Activated naive CD8-positive, alpha-beta T cell treated with anti-CD3 and anti-CD28 coated beads, Interleukin-2, amount 50 U/mL, for 24 hours (primary cell): ENCODE measurements at regions not wholly inside any gene's neighbourhood (a gene's known extent, or its start where the extent isn't known, plus 50 kb on each side); places are given as distances from the start of the nearest gene placed in this dataset.
"Not testable (repeated sequence)": the region's sequence is repeated elsewhere in the genome, so short reads cannot be mapped to it uniquely, and the experiment has no call there.

ENCODE experiments used
- ATAC-seq: fragments of 150-1000 bp; cut with Tn5 transposase; one replicate; pipeline ENCODE4 v1.10.0; 2021
- DNase-seq: peaks from one replicate; pipeline ENCODE4 v3.0.0; 2021
- H3K27ac Mint-ChIP-seq: one replicate; pipeline ENCODE4 v1.8.0; 2021; ENCODE audit warnings: mild to moderate bottlenecking, mixed read lengths
- H3K27me3 Mint-ChIP-seq: one replicate; pipeline ENCODE4 v1.8.0; 2021; ENCODE audit warnings: mixed read lengths
- H3K36me3 Mint-ChIP-seq: one replicate; pipeline ENCODE4 v1.8.0; 2021; ENCODE audit warnings: low read depth, mixed read lengths
- H3K4me1 Mint-ChIP-seq: one replicate; pipeline ENCODE4 v1.8.0; 2021; ENCODE audit warnings: mixed read lengths
- H3K4me3 Mint-ChIP-seq: one replicate; pipeline ENCODE4 v1.8.0; 2021; ENCODE audit warnings: mild to moderate bottlenecking, moderate library complexity, mixed read lengths
- H3K9me3 Mint-ChIP-seq: one replicate; pipeline ENCODE4 v1.8.0; 2021; ENCODE audit warnings: mixed read lengths

DNA sequence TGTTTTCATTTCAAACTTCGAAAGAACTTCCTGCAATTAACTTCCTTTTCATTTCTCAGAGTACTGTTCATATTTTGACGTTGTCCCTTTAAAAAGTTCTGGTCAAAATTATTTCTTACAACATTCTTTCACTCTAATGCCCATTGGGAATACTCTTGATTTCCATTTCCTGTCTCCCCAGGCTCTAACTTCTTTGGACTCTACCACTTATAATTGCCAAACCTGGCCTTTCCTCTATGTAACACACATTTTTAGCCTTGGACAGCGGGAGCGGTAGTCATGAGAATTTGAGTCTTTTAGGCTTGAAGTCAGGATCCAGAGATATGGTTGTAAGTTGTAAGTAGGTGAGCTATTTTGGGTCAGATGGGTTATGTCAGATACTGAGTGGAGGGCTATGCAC, 163.5 kb upstream of the SPRY2 start:
- Mint-ChIP-seq H3K9me3 (peaks cover 11% of the 10 kb centered on the region), H3K27me3 (no peaks in the 10 kb centered on the region), H3K4me1 (no peaks in the 10 kb centered on the region), H3K27ac (no peak overlapping the region), H3K36me3 (no peaks in the 10 kb centered on the region), H3K4me3 (no peak overlapping the region)
- DNase-seq (no peak), ATAC-seq (no peak)

DNA sequence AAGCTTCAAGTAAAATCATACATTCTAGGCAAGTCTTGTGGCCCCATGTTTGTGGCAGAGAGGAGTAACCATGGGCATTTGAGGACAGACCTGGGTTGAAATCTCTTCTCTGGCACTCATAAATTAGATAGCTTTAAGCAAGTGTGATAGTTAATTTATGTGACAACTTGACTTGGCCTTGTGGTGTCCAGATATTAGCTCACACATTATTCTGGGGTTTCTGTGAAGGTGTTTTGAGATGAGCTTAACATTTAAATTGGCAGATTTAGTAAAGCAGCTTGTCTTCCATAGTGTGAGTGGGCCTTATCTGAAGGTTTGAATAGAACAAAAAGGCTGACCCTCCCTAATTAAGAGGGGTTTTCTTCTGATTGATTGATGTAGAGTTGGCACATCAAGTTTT, 161.4 kb upstream of the SPRY2 start:
- ATAC-seq (no peak), DNase-seq (no peak)
- no peak overlapping the region for H3K4me3 Mint-ChIP-seq
- H3K4me1 Mint-ChIP-seq, result no peaks in the 10 kb centered on the region
- peaks cover 11% of the 10 kb centered on the region for H3K9me3 Mint-ChIP-seq
- no peaks in the 10 kb centered on the region for H3K36me3 Mint-ChIP-seq
- H3K27me3 Mint-ChIP-seq, result no peaks in the 10 kb centered on the region
- no peak overlapping the region for H3K27ac Mint-ChIP-seq

DNA sequence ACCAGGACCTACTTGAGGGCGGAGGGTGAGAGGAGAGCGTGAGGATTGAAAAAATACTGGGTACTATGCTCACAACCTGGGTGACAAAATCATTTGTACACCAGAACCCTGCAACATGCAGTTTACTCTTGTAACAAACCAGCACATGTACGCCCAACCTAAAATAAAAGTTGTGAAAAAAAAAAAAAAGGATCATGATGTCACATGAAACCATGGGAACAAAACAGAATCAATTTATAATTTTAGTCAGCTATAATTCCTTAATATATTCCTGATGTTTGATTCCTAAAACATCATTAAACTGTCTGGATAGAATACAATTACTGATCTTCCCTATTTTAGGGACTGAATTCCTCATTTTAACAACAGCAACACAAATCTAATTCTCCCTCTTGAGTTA, 160.6 kb upstream of the SPRY2 start:
- Mint-ChIP-seq H3K4me1 (no peaks in the 10 kb centered on the region), H3K27ac (no peak overlapping the region)

DNA sequence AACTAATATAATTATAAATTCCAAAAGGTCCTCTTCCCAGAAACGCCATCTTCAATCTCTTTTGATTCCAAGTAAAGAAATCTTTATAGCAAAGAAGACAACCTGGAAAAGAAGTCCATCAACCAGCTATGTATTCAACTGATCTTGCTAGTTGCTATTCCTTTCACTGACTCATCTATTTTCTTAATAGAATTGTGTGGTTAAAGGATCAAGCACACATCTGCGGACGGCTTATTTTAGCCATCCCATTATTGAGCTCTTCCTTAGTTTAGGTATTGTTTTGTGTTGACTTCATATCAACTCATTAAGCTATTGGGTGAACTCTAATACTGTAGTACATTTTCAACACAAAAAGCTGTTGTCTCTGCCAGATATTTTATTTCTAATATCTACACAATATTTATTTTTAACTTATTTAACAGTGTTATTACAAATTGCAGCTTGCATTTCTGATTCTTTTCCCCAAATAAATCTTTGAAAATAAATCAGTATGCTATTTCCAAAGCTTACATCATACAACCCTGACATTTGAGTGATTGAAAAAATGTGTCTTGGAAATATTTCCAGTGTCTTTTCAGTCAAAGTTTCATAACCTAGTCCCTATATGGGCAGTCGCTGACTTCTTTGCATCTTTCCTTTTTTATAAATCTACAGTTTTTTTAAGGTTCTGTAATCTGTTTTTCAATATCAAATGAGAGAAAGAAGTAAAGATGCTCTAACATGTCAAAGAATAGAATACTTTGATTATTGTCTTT, 158.8 kb upstream of the SPRY2 start:
- no peaks in the 10 kb centered on the region for H3K36me3 Mint-ChIP-seq
- ATAC-seq (no peak), DNase-seq (no peak)
- H3K4me3 Mint-ChIP-seq, result no peak overlapping the region
- H3K27me3 Mint-ChIP-seq, result no peaks in the 10 kb centered on the region
- H3K27ac Mint-ChIP-seq, result no peak overlapping the region
- peaks cover 4% of the 10 kb centered on the region for H3K9me3 Mint-ChIP-seq
- H3K4me1 Mint-ChIP-seq, result no peaks in the 10 kb centered on the region

More for the DNA sequence above, 160.6 kb upstream of the SPRY2 start:
- H3K27me3 Mint-ChIP-seq, result no peaks in the 10 kb centered on the region
- H3K4me3 Mint-ChIP-seq, result no peak overlapping the region
- H3K36me3 Mint-ChIP-seq, result no peaks in the 10 kb centered on the region
- ATAC-seq (no peak), DNase-seq (no peak)
- H3K9me3 Mint-ChIP-seq, result peaks cover 11% of the 10 kb centered on the region

DNA sequence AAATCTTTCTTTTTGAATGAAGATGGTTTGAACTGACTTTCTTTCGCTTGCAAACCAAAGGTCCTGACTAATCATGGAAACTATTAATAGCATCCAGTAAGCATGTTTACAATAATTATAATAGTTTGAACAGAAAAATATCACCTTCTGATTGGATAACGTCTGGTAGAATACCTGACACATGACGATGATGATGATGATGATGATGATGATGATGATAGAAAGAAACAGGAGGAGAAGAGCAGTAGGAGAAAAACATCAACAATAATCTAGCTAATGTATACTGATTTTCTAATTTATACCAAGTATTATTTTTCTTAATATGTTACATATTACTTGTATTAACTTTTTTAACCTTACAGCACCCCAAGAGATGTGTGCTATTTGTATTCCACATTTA, 157.5 kb upstream of the SPRY2 start:
- Mint-ChIP-seq H3K4me1 (no peaks in the 10 kb centered on the region), H3K36me3 (no peaks in the 10 kb centered on the region), H3K9me3 (no peaks in the 10 kb centered on the region), H3K27ac (no peak overlapping the region), H3K4me3 (no peak overlapping the region), H3K27me3 (no peaks in the 10 kb centered on the region)
- ATAC-seq, result no peak
- no peak for DNase-seq

DNA sequence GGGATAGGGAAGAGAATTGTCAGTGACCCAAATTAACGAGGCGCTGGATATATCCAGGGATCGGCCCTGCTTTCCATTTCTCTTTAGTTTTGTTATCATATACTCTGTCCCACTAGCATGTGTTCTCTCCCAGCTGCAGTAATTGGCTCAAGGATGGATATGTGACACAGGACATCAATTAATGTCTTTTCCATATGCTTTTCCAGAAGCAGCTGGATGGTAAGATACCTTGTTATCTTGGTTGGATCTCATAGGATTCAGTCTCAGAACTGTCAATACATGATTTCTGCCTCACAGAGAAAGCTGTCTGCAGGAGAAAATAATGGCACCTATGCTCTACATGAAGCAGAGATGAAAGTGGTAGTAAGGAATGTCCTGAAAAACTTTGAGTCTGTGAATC, 157.1 kb upstream of the SPRY2 start:
- Mint-ChIP-seq H3K4me1 (no peaks in the 10 kb centered on the region), H3K27ac (no peak overlapping the region), H3K36me3 (no peaks in the 10 kb centered on the region), H3K27me3 (no peaks in the 10 kb centered on the region), H3K4me3 (no peak overlapping the region), H3K9me3 (no peaks in the 10 kb centered on the region)
- ATAC-seq, result no peak
- DNase-seq, result no peak

- H3K36me3 Mint-ChIP-seq, result no peaks in the 10 kb centered on the region
- no peaks in the 10 kb centered on the region for H3K9me3 Mint-ChIP-seq
- H3K4me1 Mint-ChIP-seq, result no peaks in the 10 kb centered on the region
- ATAC-seq (no peak), DNase-seq (no peak)
- no peak overlapping the region for H3K4me3 Mint-ChIP-seq
- H3K27me3 Mint-ChIP-seq, result no peaks in the 10 kb centered on the region
- H3K27ac Mint-ChIP-seq, result no peak overlapping the region
Observed at GRCh38 chr13:80497439-80497838, 156.5 kb upstream of the SPRY2 start.

DNA sequence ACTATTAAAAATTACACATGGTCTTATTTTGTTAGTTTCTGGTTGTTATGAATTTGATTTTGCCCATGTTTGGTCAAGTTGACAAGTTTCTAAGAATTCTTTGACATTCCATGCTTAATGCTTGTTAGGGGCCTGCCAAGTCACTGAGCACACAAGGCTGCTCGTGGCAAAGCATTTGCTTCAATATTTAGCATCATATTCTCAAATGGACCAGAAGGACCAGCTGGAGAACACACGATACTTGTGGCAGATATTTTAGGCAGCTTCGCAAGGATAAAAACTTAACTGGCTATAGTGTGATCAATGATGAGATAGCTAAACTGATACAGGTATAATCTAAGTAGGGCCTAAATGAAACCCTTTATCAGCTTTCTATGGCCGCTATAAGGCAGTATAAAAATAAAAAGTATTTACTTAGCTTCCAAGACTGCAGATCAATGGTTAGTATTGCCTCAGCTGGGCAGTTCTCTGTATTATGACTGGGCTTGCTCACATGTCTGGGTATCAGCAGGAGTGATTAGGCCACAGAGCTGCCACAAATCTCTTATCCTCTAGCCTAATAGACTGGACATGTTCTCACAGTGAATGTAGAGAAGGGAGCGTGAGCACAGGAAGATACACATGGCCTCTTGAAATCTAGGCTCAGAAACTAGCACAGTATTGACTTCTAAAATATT, 155.9 kb upstream of the SPRY2 start:
- H3K27me3 Mint-ChIP-seq, result no peaks in the 10 kb centered on the region
- H3K36me3 Mint-ChIP-seq, result no peaks in the 10 kb centered on the region
- H3K4me3 Mint-ChIP-seq, result no peak overlapping the region
- H3K9me3 Mint-ChIP-seq, result no peaks in the 10 kb centered on the region
- DNase-seq (no peak), ATAC-seq (no peak)
- H3K27ac Mint-ChIP-seq, result no peak overlapping the region
- no peaks in the 10 kb centered on the region for H3K4me1 Mint-ChIP-seq

GRCh38 chr13:80490491-80490943, 149.6 kb upstream of the SPRY2 start:
- not testable (repeated sequence) for H3K27me3 Mint-ChIP-seq, ATAC-seq, DNase-seq, H3K36me3 Mint-ChIP-seq, H3K27ac Mint-ChIP-seq, H3K4me1 Mint-ChIP-seq, H3K9me3 Mint-ChIP-seq, H3K4me3 Mint-ChIP-seq

- ATAC-seq (no peak), DNase-seq (no peak)
- H3K27ac Mint-ChIP-seq, result no peak overlapping the region
- no peaks in the 10 kb centered on the region for H3K27me3 Mint-ChIP-seq
- no peaks in the 10 kb centered on the region for H3K9me3 Mint-ChIP-seq
- no peak overlapping the region for H3K4me3 Mint-ChIP-seq
- no peaks in the 10 kb centered on the region for H3K4me1 Mint-ChIP-seq
- H3K36me3 Mint-ChIP-seq, result no peaks in the 10 kb centered on the region
Observed at GRCh38 chr13:80486402-80486801, 145.5 kb upstream of the SPRY2 start.

GRCh38 chr13:80483157-80483556, 142.2 kb upstream of the SPRY2 start:
- ATAC-seq (no peak), DNase-seq (no peak)
- H3K36me3 Mint-ChIP-seq, result no peaks in the 10 kb centered on the region
- no peaks in the 10 kb centered on the region for H3K27me3 Mint-ChIP-seq
- no peak overlapping the region for H3K4me3 Mint-ChIP-seq
- H3K9me3 Mint-ChIP-seq, result no peaks in the 10 kb centered on the region
- H3K4me1 Mint-ChIP-seq, result no peaks in the 10 kb centered on the region
- no peak overlapping the region for H3K27ac Mint-ChIP-seq

DNA sequence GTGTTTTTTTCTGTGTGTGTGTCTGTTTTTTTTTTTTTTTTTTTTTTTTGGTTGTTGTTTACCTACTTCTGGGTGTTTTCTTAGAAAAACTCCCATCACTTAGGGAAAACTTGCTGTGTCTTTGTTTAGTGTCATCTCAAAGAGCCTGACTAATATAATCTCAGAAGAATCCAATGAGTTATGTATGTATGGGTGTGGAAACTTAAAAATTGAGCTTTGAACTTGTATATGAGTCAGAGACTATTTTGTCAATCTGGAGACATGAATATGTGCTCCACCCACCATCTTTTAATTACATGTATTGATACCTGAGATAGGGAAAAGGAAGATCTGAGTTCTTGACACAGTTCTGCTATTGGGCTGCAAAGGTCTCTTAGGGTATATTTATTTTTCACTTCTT, 140.7 kb upstream of the SPRY2 start:
- H3K27me3 Mint-ChIP-seq, result no peaks in the 10 kb centered on the region
- no peak overlapping the region for H3K27ac Mint-ChIP-seq
- DNase-seq (no peak), ATAC-seq (no peak)
- peaks cover 1% of the 10 kb centered on the region for H3K4me1 Mint-ChIP-seq
- H3K4me3 Mint-ChIP-seq, result no peak overlapping the region
- no peaks in the 10 kb centered on the region for H3K9me3 Mint-ChIP-seq
- no peaks in the 10 kb centered on the region for H3K36me3 Mint-ChIP-seq

GRCh38 chr13:80477661-80478443, 136.9 kb upstream of the SPRY2 start:
- Mint-ChIP-seq H3K9me3 (no peaks in the 10 kb centered on the region), H3K36me3 (no peaks in the 10 kb centered on the region), H3K4me1 (peaks cover 1% of the 10 kb centered on the region), H3K4me3 (no peak overlapping the region), H3K27me3 (no peaks in the 10 kb centered on the region), H3K27ac (no peak overlapping the region)
- ATAC-seq (no peak), DNase-seq (no peak)

- DNase-seq (no peak), ATAC-seq (no peak)
- Mint-ChIP-seq H3K36me3 (no peaks in the 10 kb centered on the region), H3K4me1 (peaks cover 1% of the 10 kb centered on the region), H3K4me3 (no peak overlapping the region), H3K9me3 (no peaks in the 10 kb centered on the region), H3K27me3 (no peaks in the 10 kb centered on the region), H3K27ac (no peak overlapping the region)
Observed at GRCh38 chr13:80476953-80477352, 136.0 kb upstream of the SPRY2 start.

GRCh38 chr13:80475718-80476117, 134.8 kb upstream of the SPRY2 start:
- DNase-seq (no peak), ATAC-seq (no peak)
- no peaks in the 10 kb centered on the region for H3K36me3 Mint-ChIP-seq
- H3K4me1 Mint-ChIP-seq, result peaks cover 1% of the 10 kb centered on the region
- no peaks in the 10 kb centered on the region for H3K9me3 Mint-ChIP-seq
- no peak overlapping the region for H3K4me3 Mint-ChIP-seq
- no peaks in the 10 kb centered on the region for H3K27me3 Mint-ChIP-seq
- no peak overlapping the region for H3K27ac Mint-ChIP-seq
